IMR-90 (cell line): ENCODE measurements at regions not wholly inside any gene's neighbourhood (a gene's known extent, or its start where the extent isn't known, plus 50 kb on each side); places are given as distances from the start of the nearest gene placed in this dataset.

Source experiments
- ATAC-seq: fragments of 200-7000 bp; cut with Tn5 transposase; 2 replicates; pipeline ENCODE4 v1.9.1; 2020; ENCODE audit warnings: low read depth, mild to moderate bottlenecking, moderate library complexity
- BruUV-seq: library from RNA; stranded (reverse); fragments of 400-500 nt; replicated peaks from 2 replicates; lab custom pipeline; 2021; lab: Mats Ljungman, UMichigan
- CTCF ChIA-PET: fragments of 300-600 bp; formaldehyde crosslinking; extraction: SDS; loops from one replicate; lab custom pipeline; 2021; ENCODE audit warnings: antibody characterized with exemption; lab: Yijun Ruan, JAX
- POLR2A ChIA-PET: fragments of 300-600 bp; sonication (Branson Sonifier 250); formaldehyde crosslinking; loops from one replicate; lab custom pipeline; 2022; ENCODE audit warnings: antibody characterized with exemption; ENCODE audit not compliant: unreplicated experiment; lab: Charles Lee
- DNase-seq: peaks from one replicate; pipeline ENCODE4 v3.0.0; 2013
- H2AFZ ChIP-seq: replicated peaks from 2 replicates; pipeline ENCODE3; 2013; ENCODE audit warnings: low read length, mild to moderate bottlenecking; ENCODE audit not compliant: poor library complexity
- H2AK5ac ChIP-seq: 2 replicates; pipeline ENCODE4 v1.6.1; 2013; ENCODE audit warnings: low read depth, low read length, inconsistent platforms
- H2AK9ac ChIP-seq: replicated peaks from 2 replicates; pipeline ENCODE3; 2013; ENCODE audit warnings: mild to moderate bottlenecking, low read depth, low read length, moderate library complexity; ENCODE audit not compliant: poor library complexity
- H2BK120ac ChIP-seq: 2 replicates; pipeline ENCODE4 v1.6.1; 2013; ENCODE audit warnings: low read depth, low read length, inconsistent platforms
- H2BK15ac ChIP-seq: 3 replicates; pipeline ENCODE4 v1.6.1; 2013; ENCODE audit warnings: low read depth, low read length, inconsistent platforms
- H2BK20ac ChIP-seq: 2 replicates; pipeline ENCODE4 v1.6.1; 2013; ENCODE audit warnings: low read depth, mild to moderate bottlenecking, inconsistent platforms, low read length, moderate library complexity
- H2BK5ac ChIP-seq: 2 replicates; pipeline ENCODE4 v1.6.1; 2013; ENCODE audit warnings: mild to moderate bottlenecking, low read depth, low read length, inconsistent platforms; ENCODE audit not compliant: poor library complexity, severe bottlenecking
- H3K14ac ChIP-seq: replicated peaks from 2 replicates; pipeline ENCODE4 v1.6.1; 2013; ENCODE audit warnings: low read depth, low read length, inconsistent platforms
- H3K18ac ChIP-seq: 2 replicates; pipeline ENCODE4 v1.6.1; 2013; ENCODE audit warnings: low read depth, low read length, control low read depth
- H3K23ac ChIP-seq: 2 replicates; pipeline ENCODE4 v1.6.1; 2013; ENCODE audit warnings: low read depth, low read length, inconsistent platforms
- H3K27ac ChIP-seq: 2 replicates; pipeline ENCODE4 v1.5.1; 2013; ENCODE audit warnings: mild to moderate bottlenecking, control low read depth, low read length; ENCODE audit not compliant: insufficient read depth
- H3K27me3 ChIP-seq: 2 replicates; pipeline ENCODE4 v1.6.1; 2013; ENCODE audit warnings: low read length; ENCODE audit not compliant: control insufficient read depth, insufficient read depth
- H3K36me3 ChIP-seq: 2 replicates; pipeline ENCODE4 v1.6.1; 2013; ENCODE audit warnings: low read length, mixed read lengths; ENCODE audit not compliant: control insufficient read depth, insufficient read depth
- H3K4ac ChIP-seq: 2 replicates; pipeline ENCODE4 v1.6.1; 2013; ENCODE audit warnings: low read depth, low read length, inconsistent platforms
- H3K4me1 ChIP-seq: 2 replicates; pipeline ENCODE4 v1.6.1; 2013; ENCODE audit warnings: low read length, mixed read lengths; ENCODE audit not compliant: control insufficient read depth, insufficient read depth
- H3K4me2 ChIP-seq: 2 replicates; pipeline ENCODE4 v1.6.1; 2013; ENCODE audit warnings: low read depth, mild to moderate bottlenecking, control low read depth, low read length, moderate library complexity
- H3K4me3 ChIP-seq: 2 replicates; pipeline ENCODE4 v1.5.1; 2013; ENCODE audit warnings: low read depth, mild to moderate bottlenecking, control low read depth, low read length, moderate library complexity; ENCODE audit not compliant: insufficient read depth
- H3K56ac ChIP-seq: 2 replicates; pipeline ENCODE4 v1.6.1; 2013; ENCODE audit warnings: low read length, inconsistent platforms; ENCODE audit not compliant: insufficient read depth; ENCODE audit errors: extremely low read depth
- H3K79me1 ChIP-seq, 2 experiments: 2 replicates each; pipeline ENCODE4 v1.6.1; 2013; ENCODE audit warnings: low read length in 2 of 2, inconsistent platforms in 1 of 2, low read depth in 1 of 2
- H3K9ac ChIP-seq: 2 replicates; pipeline ENCODE4 v1.6.1; 2013; ENCODE audit warnings: low read depth, low read length, control low read depth
- H3K9me1 ChIP-seq: 2 replicates; pipeline ENCODE4 v1.6.1; 2013; ENCODE audit warnings: low read length, inconsistent platforms; ENCODE audit not compliant: insufficient read depth
- H3K9me3 ChIP-seq: 2 replicates; pipeline ENCODE4 v1.6.1; 2013; ENCODE audit warnings: low read length; ENCODE audit not compliant: control insufficient read depth, insufficient read depth
- H4K20me1 ChIP-seq: 2 replicates; pipeline ENCODE4 v1.6.1; 2013; ENCODE audit warnings: low read length, inconsistent platforms; ENCODE audit not compliant: insufficient read depth
- H4K5ac ChIP-seq: 2 replicates; pipeline ENCODE4 v1.6.1; 2013; ENCODE audit warnings: mild to moderate bottlenecking, low read depth, low read length, control low read depth
- H4K8ac ChIP-seq, 2 experiments: 2 replicates each; pipeline ENCODE4 v1.6.1; 2013; ENCODE audit warnings: low read depth in 2 of 2, low read length in 2 of 2, control low read depth in 1 of 2, inconsistent platforms in 1 of 2
- H4K91ac ChIP-seq: 2 replicates; pipeline ENCODE4 v1.6.1; 2013; ENCODE audit warnings: low read depth, low read length, inconsistent platforms; ENCODE audit not compliant: insufficient read depth
- CHD1 ChIP-seq: IDR thresholded peaks from 2 replicates; pipeline ENCODE4 v1.6.1; 2012; ENCODE audit warnings: low read depth, low read length, improper control_type of control experiment
- CTCF ChIP-seq: conservative IDR thresholded peaks from 2 replicates; pipeline ENCODE4 v1.5.1; 2012; ENCODE audit warnings: mild to moderate bottlenecking, low read depth, low read length, improper control_type of control experiment
- FOS ChIP-seq: fragments of 150-350 bp; IDR thresholded peaks from 2 replicates; pipeline ENCODE4 v1.6.1; 2016; ENCODE audit warnings: low read depth, low read length
- MAZ ChIP-seq: IDR thresholded peaks from 2 replicates; pipeline ENCODE4 v1.6.1; 2012; ENCODE audit warnings: low read depth, mild to moderate bottlenecking, low read length, improper control_type of control experiment, moderate library complexity, borderline replicate concordance
- MXI1 ChIP-seq: IDR thresholded peaks from 2 replicates; pipeline ENCODE4 v1.6.1; 2012; ENCODE audit warnings: low read depth, mild to moderate bottlenecking, low read length, moderate library complexity, borderline replicate concordance
- NFE2L2 ChIP-seq: fragments of 150-350 bp; IDR thresholded peaks from 2 replicates; pipeline ENCODE4 v1.6.1; 2016; ENCODE audit warnings: low read depth, mild to moderate bottlenecking, low read length
- POLR2A ChIP-seq: IDR thresholded peaks from 2 replicates; pipeline ENCODE4 v1.6.1; 2012; ENCODE audit warnings: mild to moderate bottlenecking, low read depth, low read length
- RCOR1 ChIP-seq: IDR thresholded peaks from 2 replicates; pipeline ENCODE4 v1.6.1; 2012; ENCODE audit warnings: mild to moderate bottlenecking, low read length, improper control_type of control experiment; ENCODE audit not compliant: insufficient replicate concordance
- RFX5 ChIP-seq: IDR thresholded peaks from 2 replicates; pipeline ENCODE4 v1.8.0; 2012; ENCODE audit warnings: low read depth, mild to moderate bottlenecking, low read length, moderate library complexity
- WGBS, 2 experiments: methylation state at CpG; one replicate each; pipeline versions ENCODE4 v1.1.5 to v1.1.7; 2013; ENCODE audit warnings: missing lambda C conversion rate in 2 of 2; ENCODE audit not compliant: insufficient read length in 1 of 2; ENCODE audit errors: extremely low coverage in 2 of 2; 5-methylcytosine and 5-hydroxymethylcytosine counted together
- dilution Hi-C: fragments of 300-500 bp; cut with HindIII; formaldehyde crosslinking; loops from one replicate; pipeline ENCODE4 v1.14.3; 2018; ENCODE audit warnings: low sequenced_read_pairs; ENCODE audit not compliant: unreplicated experiment
- in situ Hi-C: fragments of 300-500 bp; cut with MboI; formaldehyde crosslinking; loops from 3 replicates; pipeline ENCODE4 v1.14.3; 2019; ENCODE audit warnings: low sequenced_read_pairs, inconsistent platforms, mixed read lengths
- intact Hi-C: fragments of 100-400 bp; cut with micrococcal nuclease; formaldehyde crosslinking; loops from 2 replicates; pipeline ENCODE4 v1.10.0; 2022
- TF ChIP-seq, protein P1 (sequence below): fragments of 150-350 bp; IDR thresholded peaks from 2 replicates; pipeline ENCODE4 v1.6.1; 2016; ENCODE audit warnings: low read depth, mild to moderate bottlenecking, low read length, moderate library complexity, borderline replicate concordance

GRCh38 chr20:12928358-12928754, 80.4 kb upstream of the SPTLC3 start:
- H2BK5ac ChIP-seq: no peak overlapping the region
- H3K4me3 ChIP-seq: no peak overlapping the region
- peak overlapping the region; percentile 45 for H3K18ac ChIP-seq
- H3K4me2 ChIP-seq: no peak overlapping the region
- H3K27me3 ChIP-seq: no peaks in the 10 kb centered on the region
- no peak overlapping the region for H3K9ac ChIP-seq
- in situ Hi-C loops (no loop called here), dilution Hi-C loops (no loop called here), intact Hi-C loops (loop anchor here (5.0 kb wide), 1 partner anchor 334 kb away; no protein-coding TSS in a partner anchor)
- H2AFZ ChIP-seq: no peak overlapping the region
- H3K4me1 ChIP-seq: peaks cover 17% of the 10 kb centered on the region
- POLR2A ChIA-PET: no interaction called here
- 0 out of 2 replicates have a peak, but pooled peaks cover 3% of the 10 kb centered on the region for H3K9me1 ChIP-seq
- TF ChIP-seq NFE2L2 (no peak), MXI1 (no peak), POLR2A (no peak), RCOR1 (no peak), RFX5 (no peak), CHD1 (no peak), MAZ (no peak), FOS (no peak), CTCF (no peak)
- TF ChIP-seq, protein P1, sequence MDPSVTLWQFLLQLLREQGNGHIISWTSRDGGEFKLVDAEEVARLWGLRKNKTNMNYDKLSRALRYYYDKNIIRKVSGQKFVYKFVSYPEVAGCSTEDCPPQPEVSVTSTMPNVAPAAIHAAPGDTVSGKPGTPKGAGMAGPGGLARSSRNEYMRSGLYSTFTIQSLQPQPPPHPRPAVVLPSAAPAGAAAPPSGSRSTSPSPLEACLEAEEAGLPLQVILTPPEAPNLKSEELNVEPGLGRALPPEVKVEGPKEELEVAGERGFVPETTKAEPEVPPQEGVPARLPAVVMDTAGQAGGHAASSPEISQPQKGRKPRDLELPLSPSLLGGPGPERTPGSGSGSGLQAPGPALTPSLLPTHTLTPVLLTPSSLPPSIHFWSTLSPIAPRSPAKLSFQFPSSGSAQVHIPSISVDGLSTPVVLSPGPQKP: no peak
- no peaks in the 10 kb centered on the region for H3K9me3 ChIP-seq
- H2AK9ac ChIP-seq: no peak overlapping the region
- no peak for DNase-seq
- H4K8ac ChIP-seq: peak overlapping the region; percentile 1 to 17; a peak in 2 of 4 replicates
- WGBS, 2 experiments: no CpG with 5 or more reads among the region's 1 CpG
- H2BK20ac ChIP-seq: peak overlapping the region; percentile 68
- no peak overlapping the region for H3K27ac ChIP-seq
- H2AK5ac ChIP-seq: peak overlapping the region; percentile 29
- H3K14ac ChIP-seq: peak overlapping the region; percentile 10; the same call in 1 of the 2 replicates
- H4K5ac ChIP-seq: peak overlapping the region; percentile 55; the same call in 1 of the 2 replicates
- H3K56ac ChIP-seq: no peak overlapping the region
- no peaks in the 10 kb centered on the region for H3K79me1 ChIP-seq
- no TSS peak for BruUV-seq
- CTCF ChIA-PET: no interaction called here
- H4K20me1 ChIP-seq: no peaks in the 10 kb centered on the region
- peak overlapping the region; percentile 1; the same call in 1 of the 2 replicates for H4K91ac ChIP-seq
- H2BK120ac ChIP-seq: peak overlapping the region; percentile 48
- H3K23ac ChIP-seq: no peak overlapping the region
- ATAC-seq: peak; percentile 4
- peak overlapping the region; percentile 10; the same call in 1 of the 3 replicates for H2BK15ac ChIP-seq
- H3K4ac ChIP-seq: peak overlapping the region; percentile 51
- H3K36me3 ChIP-seq: no peaks in the 10 kb centered on the region
